Endothelial cell of hepatic sinusoid (primary cell): ENCODE measurements at regions not wholly inside any gene's neighbourhood (a gene's known extent, or its start where the extent isn't known, plus 50 kb on each side); places are given as distances from the start of the nearest gene placed in this dataset.

Experiments used
- in situ Hi-C: cut with HindIII; loops from 2 replicates; pipeline ENCODE4 v1.10.0; 2017; ENCODE audit warnings: low sequenced_read_pairs

DNA sequence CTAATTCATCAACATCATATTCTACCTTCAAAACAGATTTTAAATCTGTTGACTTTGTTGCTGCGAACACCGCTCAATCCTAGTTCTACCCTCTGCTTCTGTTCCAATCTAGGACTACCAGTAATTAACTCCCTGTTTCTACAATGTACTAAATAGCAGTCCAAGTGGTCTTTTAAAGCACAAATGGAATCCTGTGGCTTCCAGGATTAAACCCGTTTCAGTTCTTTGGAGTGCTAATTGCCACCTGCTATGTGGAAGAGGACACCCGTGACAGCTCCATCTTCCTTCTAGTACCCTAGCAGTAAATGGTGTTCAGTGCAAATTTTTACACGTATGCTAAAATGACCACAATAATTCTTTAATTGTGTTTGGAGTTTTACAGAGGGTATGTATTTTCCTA, 232.1 kb downstream of the TDRD3 start:
- in situ Hi-C loops = loop anchor here (5.0 kb wide), 1 partner anchor 53 kb away; no protein-coding TSS in a partner anchor

DNA sequence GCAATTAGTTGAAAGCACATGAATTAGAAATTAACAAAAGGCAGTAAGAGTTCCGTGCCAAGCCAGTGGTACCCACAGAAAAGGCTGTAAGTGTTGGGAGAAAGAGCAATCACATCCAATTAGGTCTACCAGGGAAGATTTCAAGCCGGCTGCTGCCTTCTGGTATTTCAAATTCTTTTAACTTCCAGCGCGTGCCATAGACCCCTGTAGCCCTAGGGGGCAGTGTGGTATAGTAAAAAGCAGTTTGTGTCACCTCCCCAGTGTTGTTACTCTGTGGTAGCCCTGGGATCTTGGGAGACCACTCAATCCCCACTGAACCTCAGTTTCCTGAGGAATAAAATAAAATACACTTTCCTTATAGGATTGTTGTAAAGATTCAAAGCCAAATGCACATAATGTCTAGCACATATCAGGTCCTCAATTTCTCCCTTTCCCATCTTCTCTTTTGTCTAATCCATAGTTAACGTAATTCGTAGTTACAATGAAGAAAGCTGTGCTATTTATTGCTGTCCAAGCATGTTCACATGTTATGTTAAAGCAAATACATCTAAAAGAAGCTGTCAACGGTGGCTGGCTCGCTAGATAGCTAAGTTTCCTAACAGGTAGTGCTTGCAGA, 230.2 kb downstream of the TDRD3 start:
- in situ Hi-C loops = loop anchor here (5.0 kb wide), 1 partner anchor 55 kb away; no protein-coding TSS in a partner anchor
